Loucy (cell line): ENCODE measurements at regions not wholly inside any gene's neighbourhood (a gene's known extent, or its start where the extent isn't known, plus 50 kb on each side); places are given as distances from the start of the nearest gene placed in this dataset.

Experiments
- CTCF ChIP-seq: fragments of 200-600 bp; sonication (generic); conservative IDR thresholded peaks from 2 replicates; pipeline ENCODE4 v1.5.1; 2014; ENCODE audit warnings: mild to moderate bottlenecking, antibody characterized with exemption, low read length
- EZH2phosphoT487 ChIP-seq: fragments of 200-600 bp; IDR thresholded peaks from 2 replicates; pipeline ENCODE4 v1.6.1; 2018; ENCODE audit warnings: antibody characterized with exemption, mild to moderate bottlenecking, moderate library complexity, borderline replicate concordance

- no peak for TF ChIP-seq CTCF
- no peak for TF ChIP-seq EZH2phosphoT487
Observed at GRCh38 chr5:159802661-159803060, 113.6 kb upstream of the ADRA1B start.
